NCI-H2171 treated with DMSO at 0.1 percent for 48 hours (cell line): ENCODE measurements at regions not wholly inside any gene's neighbourhood (a gene's known extent, or its start where the extent isn't known, plus 50 kb on each side); places are given as distances from the start of the nearest gene placed in this dataset.
"Not testable (repeated sequence)": the region's sequence is repeated elsewhere in the genome, so short reads cannot be mapped to it uniquely, and the experiment has no call there.

Source experiments
- DNase-seq: peaks from one replicate; lab custom pipeline; 2025; lab: John Stamatoyannopoulos, UW

GRCh38 chr4:123026015-123026414, 103.6 kb upstream of the NUDT6 start:
- not testable (repeated sequence) for DNase-seq

- DNase-seq, result no peak
Measured at GRCh38 chr4:123031664-123032063, 109.3 kb upstream of the NUDT6 start.

GRCh38 chr4:123034023-123034422, 111.6 kb upstream of the NUDT6 start:
- no peak for DNase-seq

GRCh38 chr4:123035239-123035638, 112.8 kb upstream of the NUDT6 start:
- no peak for DNase-seq

- no peak for DNase-seq
Measured at GRCh38 chr4:123037804-123038203, 115.4 kb upstream of the NUDT6 start.

- no peak for DNase-seq
Measured at GRCh38 chr4:123042095-123042494, 119.7 kb upstream of the NUDT6 start.

GRCh38 chr4:123043013-123043412, 120.6 kb upstream of the NUDT6 start:
- DNase-seq, result no peak

GRCh38 chr4:123043793-123044425, 121.5 kb upstream of the NUDT6 start:
- DNase-seq, result no peak

GRCh38 chr4:123046096-123046495, 123.7 kb upstream of the NUDT6 start:
- no peak for DNase-seq

- DNase-seq, result no peak
Measured at GRCh38 chr4:123050018-123050417, 127.6 kb upstream of the NUDT6 start.

- DNase-seq, result no peak
Measured at GRCh38 chr4:123052007-123052406, 129.6 kb upstream of the NUDT6 start.

- DNase-seq, result no peak
Measured at GRCh38 chr4:123055943-123056342, 133.5 kb upstream of the NUDT6 start.

- DNase-seq, result no peak
Measured at GRCh38 chr4:123060039-123060770, 137.8 kb upstream of the NUDT6 start.

GRCh38 chr4:123064390-123064789, 142.0 kb upstream of the NUDT6 start:
- no peak for DNase-seq

GRCh38 chr4:123068081-123068480, 145.7 kb upstream of the NUDT6 start:
- no peak for DNase-seq

- DNase-seq, result no peak
Measured at GRCh38 chr4:123072060-123072459, 149.7 kb upstream of the NUDT6 start.

GRCh38 chr4:123073650-123074049, 151.3 kb upstream of the NUDT6 start:
- no peak for DNase-seq

- no peak for DNase-seq
Measured at GRCh38 chr4:123077330-123077729, 154.9 kb upstream of the NUDT6 start.

GRCh38 chr4:123081971-123082370, 159.6 kb upstream of the NUDT6 start:
- DNase-seq, result no peak

- DNase-seq, result no peak
Measured at GRCh38 chr4:123083646-123084045, 161.2 kb upstream of the NUDT6 start.

- no peak for DNase-seq
Measured at GRCh38 chr4:123088501-123088900, 166.1 kb upstream of the NUDT6 start.

- DNase-seq, result no peak
Measured at GRCh38 chr4:123090886-123091285, 168.5 kb upstream of the NUDT6 start.

- DNase-seq, result no peak
Measured at GRCh38 chr4:123092586-123092985, 170.2 kb upstream of the NUDT6 start.

GRCh38 chr4:123093236-123093635, 170.8 kb upstream of the NUDT6 start:
- DNase-seq, result no peak
